Ishikawa (cell line): ENCODE measurements at regions not wholly inside any gene's neighbourhood (a gene's known extent, or its start where the extent isn't known, plus 50 kb on each side); places are given as distances from the start of the nearest gene placed in this dataset.

ENCODE experiments used
- CEBPB ChIP-seq: IDR thresholded peaks from 2 replicates; pipeline ENCODE4 v1.6.1; 2012
- CREB1 ChIP-seq: IDR thresholded peaks from 2 replicates; pipeline ENCODE4 v1.6.1; 2012; ENCODE audit warnings: low read depth
- EGR1 ChIP-seq: IDR thresholded peaks from 2 replicates; pipeline ENCODE4 v1.6.1; 2012
- EP300 ChIP-seq: IDR thresholded peaks from 2 replicates; pipeline ENCODE4 v1.6.1; 2012; ENCODE audit warnings: borderline replicate concordance
- FOXM1 ChIP-seq: IDR thresholded peaks from 2 replicates; pipeline ENCODE4 v1.6.1; 2012; ENCODE audit warnings: low read depth, borderline replicate concordance
- NFIC ChIP-seq: IDR thresholded peaks from 2 replicates; pipeline ENCODE4 v1.6.1; 2012
- RAD21 ChIP-seq: IDR thresholded peaks from 2 replicates; pipeline ENCODE4 v1.6.1; 2012; ENCODE audit warnings: low read depth
- REST ChIP-seq: IDR thresholded peaks from 2 replicates; pipeline ENCODE4 v1.6.1; 2012; ENCODE audit warnings: low read depth, mild to moderate bottlenecking
- TAF1 ChIP-seq: IDR thresholded peaks from 2 replicates; pipeline ENCODE4 v1.6.1; 2012; ENCODE audit warnings: low read depth, mild to moderate bottlenecking
- TCF12 ChIP-seq: IDR thresholded peaks from 2 replicates; pipeline ENCODE4 v1.6.1; 2012; ENCODE audit warnings: low read depth
- TEAD4 ChIP-seq: IDR thresholded peaks from 2 replicates; pipeline ENCODE4 v1.6.1; 2012
- YY1 ChIP-seq: IDR thresholded peaks from 2 replicates; pipeline ENCODE4 v1.6.1; 2012; ENCODE audit warnings: low read depth
- ZBTB7A ChIP-seq: IDR thresholded peaks from 2 replicates; pipeline ENCODE4 v1.6.1; 2012; ENCODE audit warnings: low read depth
- TF ChIP-seq, protein P1 (sequence below): IDR thresholded peaks from 2 replicates; pipeline ENCODE4 v1.6.1; 2012
- TF ChIP-seq, protein P2 (sequence below): IDR thresholded peaks from 2 replicates; pipeline ENCODE4 v1.6.1; 2012

GRCh38 chr4:14575919-14576318 is 426.4 kb upstream of the CPEB2 start:
- TF ChIP-seq NFIC: no peak
- no peak for TF ChIP-seq TCF12
- no peak for TF ChIP-seq EP300
- TF ChIP-seq REST: no peak
- TF ChIP-seq CEBPB: no peak
- TF ChIP-seq RAD21: no peak
- TF ChIP-seq FOXM1: no peak
- no peak for TF ChIP-seq YY1
- no peak for TF ChIP-seq CREB1
- TF ChIP-seq EGR1: no peak
- TF ChIP-seq, protein P1, sequence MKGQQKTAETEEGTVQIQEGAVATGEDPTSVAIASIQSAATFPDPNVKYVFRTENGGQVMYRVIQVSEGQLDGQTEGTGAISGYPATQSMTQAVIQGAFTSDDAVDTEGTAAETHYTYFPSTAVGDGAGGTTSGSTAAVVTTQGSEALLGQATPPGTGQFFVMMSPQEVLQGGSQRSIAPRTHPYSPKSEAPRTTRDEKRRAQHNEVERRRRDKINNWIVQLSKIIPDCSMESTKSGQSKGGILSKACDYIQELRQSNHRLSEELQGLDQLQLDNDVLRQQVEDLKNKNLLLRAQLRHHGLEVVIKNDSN: no peak
- TF ChIP-seq TEAD4: no peak
- TF ChIP-seq ZBTB7A: no peak
- TF ChIP-seq, protein P2, sequence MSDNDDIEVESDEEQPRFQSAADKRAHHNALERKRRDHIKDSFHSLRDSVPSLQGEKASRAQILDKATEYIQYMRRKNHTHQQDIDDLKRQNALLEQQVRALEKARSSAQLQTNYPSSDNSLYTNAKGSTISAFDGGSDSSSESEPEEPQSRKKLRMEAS: no peak
- no peak for TF ChIP-seq TAF1

GRCh38 chr4:14580061-14580460 is 422.2 kb upstream of the CPEB2 start:
- TF ChIP-seq NFIC (no peak), TEAD4 (no peak)

GRCh38 chr4:14581741-14582140 is 420.5 kb upstream of the CPEB2 start:
- TF ChIP-seq TAF1 (no peak), NFIC (no peak), RAD21 (no peak), EGR1 (no peak), REST (no peak), CREB1 (no peak), ZBTB7A (no peak)
- TF ChIP-seq, protein P1: no peak

DNA sequence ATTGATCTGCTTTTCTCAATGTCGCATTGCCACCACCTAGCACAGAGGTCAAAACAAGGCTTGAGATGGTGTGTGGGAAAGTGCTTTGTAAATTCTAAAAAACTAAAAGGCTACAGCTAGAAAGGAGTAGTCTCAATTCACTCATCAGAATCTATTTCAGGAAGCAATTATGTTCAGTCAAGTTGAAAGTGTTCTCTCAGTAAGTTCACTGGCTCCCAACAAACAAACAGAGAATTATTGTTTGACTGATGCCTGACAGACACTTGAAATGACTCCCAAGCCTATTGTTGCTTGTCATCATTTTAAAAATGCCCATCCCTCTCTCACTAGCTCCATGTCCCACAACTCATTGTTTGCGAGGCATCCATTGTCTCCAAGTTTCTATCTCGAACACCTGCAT is 419.6 kb upstream of the CPEB2 start:
- TF ChIP-seq EP300 (no peak), CREB1 (no peak), RAD21 (no peak), TCF12 (no peak), EGR1 (no peak), TAF1 (no peak), REST (no peak), CEBPB (no peak), ZBTB7A (no peak), YY1 (no peak), FOXM1 (no peak), NFIC (no peak), TEAD4 (no peak)
- TF ChIP-seq, protein P2: no peak
- TF ChIP-seq, protein P1: no peak

DNA sequence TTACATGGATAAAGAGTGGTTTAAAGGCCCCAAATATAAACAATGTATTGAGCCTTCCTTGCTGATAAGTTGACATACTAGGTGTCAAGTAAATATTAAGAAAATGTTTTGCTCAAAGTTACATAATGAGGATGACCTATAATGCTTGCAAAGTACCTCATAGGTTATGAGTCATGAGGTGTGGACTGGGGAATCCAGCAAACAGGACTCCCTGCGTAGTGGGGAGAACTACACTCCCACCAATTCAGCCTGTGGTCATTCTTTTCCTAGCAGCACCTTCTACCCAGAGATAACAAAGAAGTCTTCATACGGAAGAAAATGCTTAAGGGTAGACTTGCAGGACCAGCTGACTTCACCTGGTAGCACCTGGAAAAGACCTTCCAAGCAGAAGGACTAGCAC is 418.9 kb upstream of the CPEB2 start:
- TF ChIP-seq ZBTB7A (no peak), TEAD4 (no peak), FOXM1 (no peak), TAF1 (no peak), YY1 (no peak), NFIC (no peak), TCF12 (no peak)
- TF ChIP-seq, protein P2: no peak
- TF ChIP-seq, protein P1: no peak
